GM23338 (cell line): ENCODE measurements at regions not wholly inside any gene's neighbourhood (a gene's known extent, or its start where the extent isn't known, plus 50 kb on each side); places are given as distances from the start of the nearest gene placed in this dataset.

ENCODE experiments used
- ATAC-seq: fragments of 200-7000 bp; cut with Tn5 transposase; 3 replicates; pipeline ENCODE4 v1.9.1; 2020
- DNase-seq: peaks from one replicate; pipeline ENCODE4 v3.0.0-alpha.2; 2015; ENCODE audit warnings: low spot score
- H2AFZ ChIP-seq: fragments of 200-600 bp; sonication (generic); 2 replicates; pipeline ENCODE4 v1.8.0; 2016; ENCODE audit warnings: antibody characterized with exemption, mild to moderate bottlenecking, moderate library complexity
- H3F3A ChIP-seq: fragments of 200-600 bp; sonication (generic); replicated peaks from 2 replicates; pipeline ENCODE4 v1.8.0; 2017; ENCODE audit warnings: antibody characterized with exemption, mixed run types, low read depth
- H3K27ac ChIP-seq: fragments of 200-600 bp; sonication (generic); 2 replicates; pipeline ENCODE4 v1.6.1; 2016; ENCODE audit warnings: low read depth
- H3K27me3 ChIP-seq: fragments of 200-600 bp; sonication (generic); 2 replicates; pipeline ENCODE4 v1.8.0; 2016; ENCODE audit warnings: mild to moderate bottlenecking, mixed run types, moderate library complexity; ENCODE audit not compliant: insufficient read depth
- H3K36me3 ChIP-seq: fragments of 200-600 bp; sonication (generic); 2 replicates; pipeline ENCODE4 v1.8.0; 2016; ENCODE audit warnings: mild to moderate bottlenecking; ENCODE audit not compliant: insufficient read depth
- H3K4me1 ChIP-seq: fragments of 200-600 bp; sonication (generic); 2 replicates; pipeline ENCODE4 v1.8.0; 2016; ENCODE audit warnings: mild to moderate bottlenecking, moderate library complexity; ENCODE audit not compliant: insufficient read depth
- H3K4me2 ChIP-seq: fragments of 200-600 bp; sonication (generic); 2 replicates; pipeline ENCODE4 v1.7.1; 2017; ENCODE audit warnings: mixed run types
- H3K4me3 ChIP-seq: fragments of 200-600 bp; sonication (generic); 2 replicates; pipeline ENCODE4 v1.6.1; 2016; ENCODE audit warnings: mixed run types
- H3K79me2 ChIP-seq: fragments of 200-600 bp; sonication (generic); replicated peaks from 2 replicates; pipeline ENCODE4 v1.8.0; 2017; ENCODE audit warnings: mild to moderate bottlenecking; ENCODE audit not compliant: insufficient read depth
- H3K9me2 ChIP-seq: fragments of 200-600 bp; sonication (generic); 2 replicates; pipeline ENCODE4 v1.8.0; 2017; ENCODE audit not compliant: insufficient read depth
- H4K20me1 ChIP-seq: fragments of 200-600 bp; sonication (generic); replicated peaks from 2 replicates; pipeline ENCODE4 v1.8.0; 2017; ENCODE audit warnings: mild to moderate bottlenecking; ENCODE audit not compliant: insufficient read depth
- H3K27ac Mint-ChIP-seq: 2 replicates; pipeline ENCODE4 v1.8.0; 2020; ENCODE audit warnings: inconsistent platforms, mild to moderate bottlenecking, moderate library complexity, mixed read lengths
- H3K27me3 Mint-ChIP-seq: 3 replicates; pipeline ENCODE4 v1.8.0; 2022; ENCODE audit warnings: low read depth, mild to moderate bottlenecking, moderate library complexity, mixed read lengths, inconsistent platforms; ENCODE audit not compliant: insufficient read depth, poor library complexity
- H3K36me3 Mint-ChIP-seq: 3 replicates; pipeline ENCODE4 v1.8.0; 2021; ENCODE audit warnings: low read depth, mild to moderate bottlenecking, inconsistent platforms, moderate library complexity, mixed read lengths
- H3K4me1 Mint-ChIP-seq: 3 replicates; pipeline ENCODE4 v1.8.0; 2020; ENCODE audit warnings: mild to moderate bottlenecking, inconsistent platforms, mixed read lengths
- H3K4me3 Mint-ChIP-seq: 3 replicates; pipeline ENCODE4 v1.8.0; 2021; ENCODE audit warnings: moderate library complexity, mild to moderate bottlenecking, inconsistent platforms, mixed read lengths
- H3K9me3 Mint-ChIP-seq: 3 replicates; pipeline ENCODE4 v1.8.0; 2020; ENCODE audit warnings: moderate library complexity, mild to moderate bottlenecking, inconsistent platforms, mixed read lengths
- CREB1 ChIP-seq: fragments of 250-450 bp; sonication (Bioruptor Pico); IDR thresholded peaks from 2 replicates; pipeline ENCODE4 v1.5.0; 2020; ENCODE audit warnings: low read depth, mild to moderate bottlenecking, moderate library complexity
- EZH2 ChIP-seq: fragments of 200-600 bp; sonication (generic); IDR thresholded peaks from one replicate; pipeline ENCODE4 v1.8.0; 2017; ENCODE audit warnings: antibody characterized with exemption, mild to moderate bottlenecking, low read depth; ENCODE audit not compliant: unreplicated experiment
- EZH2phosphoT487 ChIP-seq: fragments of 200-600 bp; sonication (generic); IDR thresholded peaks from one replicate; pipeline ENCODE4 v1.8.1; 2018; ENCODE audit warnings: antibody characterized with exemption; ENCODE audit not compliant: unreplicated experiment
- JUNB ChIP-seq: IDR thresholded peaks from one replicate; pipeline ENCODE4 v1.6.1; 2016; ENCODE audit warnings: antibody characterized with exemption; ENCODE audit not compliant: unreplicated experiment
- REST ChIP-seq: IDR thresholded peaks from one replicate; pipeline ENCODE4 v1.6.1; 2018; ENCODE audit warnings: antibody characterized with exemption; ENCODE audit not compliant: unreplicated experiment
- STAT1 ChIP-seq: IDR thresholded peaks from one replicate; pipeline ENCODE4 v1.6.1; 2016; ENCODE audit warnings: antibody characterized with exemption; ENCODE audit not compliant: unreplicated experiment
- ZNF331 ChIP-seq: fragments of 250-450 bp; sonication (Bioruptor Pico); IDR thresholded peaks from 2 replicates; pipeline ENCODE4 v1.5.0; 2020; ENCODE audit warnings: low read depth, mild to moderate bottlenecking, moderate library complexity
- TF ChIP-seq, protein P1 (sequence below), 2 experiments: fragments of 200-600 bp in 1 of 2; sonication (generic) in 1 of 2; conservative IDR thresholded peaks; 2 replicates each; pipeline versions ENCODE4 v1.5.1 to v1.6.1; 2016 to 2017; ENCODE audit warnings: antibody characterized with exemption in 2 of 2, low read depth in 2 of 2, mild to moderate bottlenecking in 2 of 2, moderate library complexity in 1 of 2
- TF ChIP-seq, protein P2 (sequence below): IDR thresholded peaks from 2 replicates; pipeline ENCODE4 v1.6.1; 2016; ENCODE audit warnings: antibody characterized with exemption
- TF ChIP-seq, protein P3 (sequence below): fragments of 250-450 bp; sonication (Bioruptor Pico); IDR thresholded peaks from 2 replicates; pipeline ENCODE4 v1.5.0; 2020; ENCODE audit warnings: mild to moderate bottlenecking, moderate library complexity

DNA sequence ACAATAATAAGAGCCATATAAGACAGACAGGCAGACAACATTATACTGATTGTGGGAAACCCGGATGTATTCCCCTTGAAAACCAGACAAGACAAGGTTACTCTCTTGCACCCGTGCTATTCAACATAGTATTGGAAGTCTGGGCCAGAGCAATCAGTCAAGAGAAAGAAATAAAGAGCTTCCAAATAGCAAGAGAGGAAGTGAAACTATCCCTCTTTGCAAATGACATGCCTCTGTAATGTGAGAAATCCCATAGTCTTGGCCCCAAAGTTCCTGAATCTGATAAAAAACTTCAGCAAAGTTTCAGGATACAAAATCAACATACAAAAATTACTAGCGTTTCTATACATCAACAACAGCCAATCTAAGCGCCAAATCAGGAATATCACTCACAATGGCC, 102.1 kb downstream of the DCAF12L2 start (continued):
- TF ChIP-seq, protein P1, sequence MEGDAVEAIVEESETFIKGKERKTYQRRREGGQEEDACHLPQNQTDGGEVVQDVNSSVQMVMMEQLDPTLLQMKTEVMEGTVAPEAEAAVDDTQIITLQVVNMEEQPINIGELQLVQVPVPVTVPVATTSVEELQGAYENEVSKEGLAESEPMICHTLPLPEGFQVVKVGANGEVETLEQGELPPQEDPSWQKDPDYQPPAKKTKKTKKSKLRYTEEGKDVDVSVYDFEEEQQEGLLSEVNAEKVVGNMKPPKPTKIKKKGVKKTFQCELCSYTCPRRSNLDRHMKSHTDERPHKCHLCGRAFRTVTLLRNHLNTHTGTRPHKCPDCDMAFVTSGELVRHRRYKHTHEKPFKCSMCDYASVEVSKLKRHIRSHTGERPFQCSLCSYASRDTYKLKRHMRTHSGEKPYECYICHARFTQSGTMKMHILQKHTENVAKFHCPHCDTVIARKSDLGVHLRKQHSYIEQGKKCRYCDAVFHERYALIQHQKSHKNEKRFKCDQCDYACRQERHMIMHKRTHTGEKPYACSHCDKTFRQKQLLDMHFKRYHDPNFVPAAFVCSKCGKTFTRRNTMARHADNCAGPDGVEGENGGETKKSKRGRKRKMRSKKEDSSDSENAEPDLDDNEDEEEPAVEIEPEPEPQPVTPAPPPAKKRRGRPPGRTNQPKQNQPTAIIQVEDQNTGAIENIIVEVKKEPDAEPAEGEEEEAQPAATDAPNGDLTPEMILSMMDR (conservative IDR thresholded peaks at IDR 0.05; ENCODE audit: low read depth in 2 of 2) = no peak
- TF ChIP-seq, protein P2, sequence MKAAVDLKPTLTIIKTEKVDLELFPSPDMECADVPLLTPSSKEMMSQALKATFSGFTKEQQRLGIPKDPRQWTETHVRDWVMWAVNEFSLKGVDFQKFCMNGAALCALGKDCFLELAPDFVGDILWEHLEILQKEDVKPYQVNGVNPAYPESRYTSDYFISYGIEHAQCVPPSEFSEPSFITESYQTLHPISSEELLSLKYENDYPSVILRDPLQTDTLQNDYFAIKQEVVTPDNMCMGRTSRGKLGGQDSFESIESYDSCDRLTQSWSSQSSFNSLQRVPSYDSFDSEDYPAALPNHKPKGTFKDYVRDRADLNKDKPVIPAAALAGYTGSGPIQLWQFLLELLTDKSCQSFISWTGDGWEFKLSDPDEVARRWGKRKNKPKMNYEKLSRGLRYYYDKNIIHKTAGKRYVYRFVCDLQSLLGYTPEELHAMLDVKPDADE = no peak
- TF ChIP-seq CREB1 (CRISPR knock-in tag) = no peak

GRCh38 chrX:126064901-126065541, 101.1 kb downstream of the DCAF12L2 start:
- Histone ChIP-seq H3K4me1 (no peaks in the 10 kb centered on the region), H3K9me2 (no peaks in the 10 kb centered on the region), H3K36me3 (no peaks in the 10 kb centered on the region), H3K4me3 (no peak overlapping the region), H2AFZ (no peak overlapping the region), H4K20me1 (no peaks in the 10 kb centered on the region), H3F3A (no peaks in the 10 kb centered on the region), H3K27me3 (no peaks in the 10 kb centered on the region), H3K79me2 (no peaks in the 10 kb centered on the region), H3K4me2 (no peak overlapping the region), H3K27ac (no peak overlapping the region)
- Mint-ChIP-seq H3K4me3 (no peak overlapping the region), H3K27ac (no peak overlapping the region), H3K36me3 (no peaks in the 10 kb centered on the region), H3K4me1 (peaks cover 5% of the 10 kb centered on the region; the same call in 1 of the 3 replicates), H3K9me3 (no peaks in the 10 kb centered on the region), H3K27me3 (no peaks in the 10 kb centered on the region)
- DNase-seq (no peak), ATAC-seq (no peak)
- TF ChIP-seq, protein P3, sequence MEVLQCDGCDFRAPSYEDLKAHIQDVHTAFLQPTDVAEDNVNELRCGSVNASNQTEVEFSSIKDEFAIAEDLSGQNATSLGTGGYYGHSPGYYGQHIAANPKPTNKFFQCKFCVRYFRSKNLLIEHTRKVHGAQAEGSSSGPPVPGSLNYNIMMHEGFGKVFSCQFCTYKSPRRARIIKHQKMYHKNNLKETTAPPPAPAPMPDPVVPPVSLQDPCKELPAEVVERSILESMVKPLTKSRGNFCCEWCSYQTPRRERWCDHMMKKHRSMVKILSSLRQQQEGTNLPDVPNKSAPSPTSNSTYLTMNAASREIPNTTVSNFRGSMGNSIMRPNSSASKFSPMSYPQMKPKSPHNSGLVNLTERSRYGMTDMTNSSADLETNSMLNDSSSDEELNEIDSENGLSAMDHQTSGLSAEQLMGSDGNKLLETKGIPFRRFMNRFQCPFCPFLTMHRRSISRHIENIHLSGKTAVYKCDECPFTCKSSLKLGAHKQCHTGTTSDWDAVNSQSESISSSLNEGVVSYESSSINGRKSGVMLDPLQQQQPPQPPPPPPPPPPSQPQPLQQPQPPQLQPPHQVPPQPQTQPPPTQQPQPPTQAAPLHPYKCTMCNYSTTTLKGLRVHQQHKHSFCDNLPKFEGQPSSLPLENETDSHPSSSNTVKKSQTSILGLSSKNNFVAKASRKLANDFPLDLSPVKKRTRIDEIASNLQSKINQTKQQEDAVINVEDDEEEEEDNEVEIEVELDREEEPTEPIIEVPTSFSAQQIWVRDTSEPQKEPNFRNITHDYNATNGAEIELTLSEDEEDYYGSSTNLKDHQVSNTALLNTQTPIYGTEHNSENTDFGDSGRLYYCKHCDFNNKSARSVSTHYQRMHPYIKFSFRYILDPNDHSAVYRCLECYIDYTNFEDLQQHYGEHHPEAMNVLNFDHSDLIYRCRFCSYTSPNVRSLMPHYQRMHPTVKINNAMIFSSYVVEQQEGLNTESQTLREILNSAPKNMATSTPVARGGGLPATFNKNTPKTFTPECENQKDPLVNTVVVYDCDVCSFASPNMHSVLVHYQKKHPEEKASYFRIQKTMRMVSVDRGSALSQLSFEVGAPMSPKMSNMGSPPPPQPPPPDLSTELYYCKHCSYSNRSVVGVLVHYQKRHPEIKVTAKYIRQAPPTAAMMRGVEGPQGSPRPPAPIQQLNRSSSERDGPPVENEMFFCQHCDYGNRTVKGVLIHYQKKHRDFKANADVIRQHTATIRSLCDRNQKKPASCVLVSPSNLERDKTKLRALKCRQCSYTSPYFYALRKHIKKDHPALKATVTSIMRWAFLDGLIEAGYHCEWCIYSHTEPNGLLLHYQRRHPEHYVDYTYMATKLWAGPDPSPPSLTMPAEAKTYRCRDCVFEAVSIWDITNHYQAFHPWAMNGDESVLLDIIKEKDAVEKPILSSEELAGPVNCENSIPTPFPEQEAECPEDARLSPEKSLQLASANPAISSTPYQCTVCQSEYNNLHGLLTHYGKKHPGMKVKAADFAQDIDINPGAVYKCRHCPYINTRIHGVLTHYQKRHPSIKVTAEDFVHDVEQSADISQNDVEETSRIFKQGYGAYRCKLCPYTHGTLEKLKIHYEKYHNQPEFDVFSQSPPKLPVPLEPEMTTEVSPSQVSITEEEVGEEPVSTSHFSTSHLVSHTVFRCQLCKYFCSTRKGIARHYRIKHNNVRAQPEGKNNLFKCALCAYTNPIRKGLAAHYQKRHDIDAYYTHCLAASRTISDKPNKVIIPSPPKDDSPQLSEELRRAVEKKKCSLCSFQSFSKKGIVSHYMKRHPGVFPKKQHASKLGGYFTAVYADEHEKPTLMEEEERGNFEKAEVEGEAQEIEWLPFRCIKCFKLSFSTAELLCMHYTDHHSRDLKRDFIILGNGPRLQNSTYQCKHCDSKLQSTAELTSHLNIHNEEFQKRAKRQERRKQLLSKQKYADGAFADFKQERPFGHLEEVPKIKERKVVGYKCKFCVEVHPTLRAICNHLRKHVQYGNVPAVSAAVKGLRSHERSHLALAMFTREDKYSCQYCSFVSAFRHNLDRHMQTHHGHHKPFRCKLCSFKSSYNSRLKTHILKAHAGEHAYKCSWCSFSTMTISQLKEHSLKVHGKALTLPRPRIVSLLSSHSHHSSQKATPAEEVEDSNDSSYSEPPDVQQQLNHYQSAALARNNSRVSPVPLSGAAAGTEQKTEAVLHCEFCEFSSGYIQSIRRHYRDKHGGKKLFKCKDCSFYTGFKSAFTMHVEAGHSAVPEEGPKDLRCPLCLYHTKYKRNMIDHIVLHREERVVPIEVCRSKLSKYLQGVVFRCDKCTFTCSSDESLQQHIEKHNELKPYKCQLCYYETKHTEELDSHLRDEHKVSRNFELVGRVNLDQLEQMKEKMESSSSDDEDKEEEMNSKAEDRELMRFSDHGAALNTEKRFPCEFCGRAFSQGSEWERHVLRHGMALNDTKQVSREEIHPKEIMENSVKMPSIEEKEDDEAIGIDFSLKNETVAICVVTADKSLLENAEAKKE = no peak
- TF ChIP-seq CREB1 (CRISPR knock-in tag) = no peak
- no peak for TF ChIP-seq STAT1
- no peak for TF ChIP-seq EZH2phosphoT487
- TF ChIP-seq ZNF331 (CRISPR knock-in tag) = no peak
- no peak for TF ChIP-seq JUNB
- no peak for TF ChIP-seq REST
- no peak for TF ChIP-seq EZH2
